ENCODE measurements at regions not wholly inside any gene's neighbourhood (a gene's known extent, or its start where the extent isn't known, plus 50 kb on each side); places are given as distances from the start of the nearest gene placed in this dataset.

- DNase-seq = no peak
Measured at GRCh38 chr7:3235322-3235721, 65.7 kb upstream of the SDK1 start.

- no peak for DNase-seq
Measured at GRCh38 chr7:3236268-3236667, 64.8 kb upstream of the SDK1 start.

- no peak for DNase-seq
Measured at GRCh38 chr7:3238525-3239210, 62.4 kb upstream of the SDK1 start.

DNA sequence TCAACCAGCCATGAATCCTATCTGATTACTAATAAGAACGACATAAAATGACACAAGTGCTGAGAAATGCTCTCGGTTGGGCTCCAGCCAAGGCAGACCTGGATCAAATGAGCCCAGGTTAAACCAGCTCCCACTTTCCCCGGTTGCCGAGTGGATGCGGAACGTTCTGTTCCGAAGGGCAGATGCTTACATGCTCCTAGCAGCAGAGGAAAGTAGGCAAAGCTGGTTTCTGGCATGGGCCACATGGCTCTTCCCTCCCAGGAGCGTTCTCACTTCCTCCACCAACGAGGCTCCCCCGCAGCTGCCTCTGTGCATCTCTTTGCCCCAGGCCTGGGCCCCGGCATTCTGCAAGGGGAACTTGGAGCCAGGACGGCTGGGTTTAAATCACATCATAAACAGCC, 61.8 kb upstream of the SDK1 start:
- no peak for DNase-seq

DNA sequence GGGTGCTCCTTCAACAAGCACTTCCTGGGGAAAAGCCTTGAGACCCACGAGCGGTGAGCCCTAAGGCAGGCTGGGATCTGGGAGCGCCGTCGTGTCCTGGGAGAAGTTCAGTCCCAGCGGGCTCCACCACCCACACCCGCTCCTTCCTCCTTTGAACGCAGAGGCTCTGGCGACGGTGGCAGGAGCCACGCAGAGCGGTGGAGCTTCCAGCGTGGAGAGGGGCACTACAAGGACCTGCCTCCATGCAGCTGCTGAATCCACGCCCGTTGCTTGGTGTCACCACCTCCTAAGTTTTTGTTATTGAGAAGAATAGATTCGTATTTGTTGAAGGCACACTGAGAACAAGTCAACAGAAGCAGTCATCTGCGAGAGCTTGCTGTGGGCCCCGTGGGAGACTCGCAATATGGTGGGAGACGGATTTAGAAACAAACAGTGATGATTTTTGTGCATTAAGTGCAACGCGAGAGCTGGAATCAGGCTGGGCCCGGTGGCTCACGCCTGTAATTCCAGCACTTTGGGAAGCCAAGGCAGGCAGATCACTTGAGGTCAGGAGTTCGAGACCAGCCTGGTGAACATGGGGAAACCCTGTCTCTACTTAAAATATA, 60.1 kb upstream of the SDK1 start:
- no peak for DNase-seq

- no peak for DNase-seq
Measured at GRCh38 chr7:3241686-3242258, 59.3 kb upstream of the SDK1 start.

DNA sequence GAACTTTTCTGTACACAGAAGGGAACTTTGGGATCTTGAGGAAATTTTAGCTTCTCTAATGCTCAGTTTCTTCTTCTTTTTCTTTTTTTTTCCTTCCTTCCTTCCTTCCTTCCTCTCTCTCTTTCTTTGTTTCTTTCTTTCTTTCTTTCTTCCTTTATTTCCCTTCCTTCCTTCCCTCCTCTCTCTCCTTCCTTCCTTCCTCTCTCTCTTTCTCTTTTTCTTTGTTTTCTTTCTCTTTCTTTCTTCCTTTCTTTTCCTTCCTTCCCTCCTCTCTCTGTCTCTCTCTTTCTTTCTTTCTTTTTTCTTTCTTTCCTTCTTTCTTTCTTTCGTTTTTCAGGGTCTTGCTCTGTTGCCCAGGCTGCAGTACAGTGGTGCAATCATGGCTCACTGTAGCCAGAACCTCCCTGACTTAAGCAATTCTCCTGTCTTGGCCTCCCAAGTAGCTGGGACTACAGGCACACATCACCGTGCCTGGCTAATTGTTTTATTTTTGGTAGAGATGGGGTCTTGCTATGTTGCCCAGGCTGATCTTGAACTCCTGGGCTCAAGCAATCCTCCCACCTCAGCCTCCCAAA, 58.6 kb upstream of the SDK1 start:
- no peak for DNase-seq

- DNase-seq = no peak
Measured at GRCh38 chr7:3243256-3243655, 57.8 kb upstream of the SDK1 start.

DNA sequence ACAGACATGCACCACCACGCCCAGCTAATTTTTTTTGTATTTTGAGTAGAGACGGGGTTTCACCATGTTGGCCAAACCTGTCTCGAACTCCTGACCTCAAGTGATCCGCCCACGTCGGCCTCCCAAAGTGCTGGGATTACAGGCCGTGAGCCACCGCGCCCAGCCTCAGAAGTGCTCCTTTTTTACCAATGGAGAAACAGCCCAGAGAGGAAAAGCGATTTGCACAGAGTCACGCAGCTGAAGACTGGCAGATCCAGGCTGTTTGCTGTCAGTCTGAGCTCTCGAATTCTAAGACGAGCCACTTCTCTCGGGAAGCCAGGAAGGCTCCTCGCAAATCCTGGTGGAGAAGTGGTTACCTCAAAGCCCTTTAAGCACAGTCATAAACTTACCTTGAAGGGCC, 57.4 kb upstream of the SDK1 start:
- no peak for DNase-seq

- DNase-seq = no peak
Measured at GRCh38 chr7:3244241-3244814, 56.7 kb upstream of the SDK1 start.

- no peak for DNase-seq
Measured at GRCh38 chr7:3245077-3245476, 56.0 kb upstream of the SDK1 start.

- DNase-seq = no peak
Measured at GRCh38 chr7:3245721-3246120, 55.3 kb upstream of the SDK1 start.

DNA sequence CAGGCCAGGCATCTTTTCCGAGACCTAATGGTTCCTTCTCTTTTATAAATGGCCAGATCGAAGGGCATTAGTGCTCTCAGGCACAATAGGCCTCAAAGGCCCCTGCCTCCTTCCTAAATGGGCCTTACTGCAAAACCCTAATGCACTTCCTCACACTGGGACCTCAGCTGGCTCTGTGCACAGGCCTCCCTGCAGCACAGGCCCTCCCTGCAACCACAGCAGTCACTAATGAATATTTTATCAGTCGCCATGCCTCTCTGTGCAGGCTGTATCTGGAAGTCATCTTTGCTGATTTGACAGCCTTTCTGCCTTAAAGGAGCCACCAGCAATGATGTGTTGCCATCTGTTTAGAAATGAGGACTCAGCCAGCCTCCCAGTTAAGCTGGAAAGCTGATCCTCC, 54.9 kb upstream of the SDK1 start:
- no peak for DNase-seq

DNA sequence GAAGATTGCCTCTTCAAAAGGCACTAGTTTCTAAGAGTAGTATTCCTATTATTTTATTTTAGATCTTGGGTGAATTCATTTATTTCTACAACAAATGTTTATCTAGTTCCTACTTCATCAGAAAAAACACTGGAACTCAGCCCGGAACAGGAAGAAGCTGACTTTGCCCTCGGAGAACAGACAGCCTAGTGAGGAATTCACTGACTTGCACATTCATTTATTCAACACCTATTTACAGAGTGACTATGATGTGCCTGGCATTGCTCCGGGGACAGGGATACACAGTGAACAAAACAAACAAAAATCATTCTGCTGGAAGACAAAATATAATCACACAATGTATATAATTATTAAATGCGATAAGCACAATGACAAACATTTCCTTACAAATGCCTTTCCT, 54.4 kb upstream of the SDK1 start:
- no peak for DNase-seq

- no peak for DNase-seq
Measured at GRCh38 chr7:3250725-3251124, 50.3 kb upstream of the SDK1 start.
